Panc1 (cell line): ENCODE measurements at regions not wholly inside any gene's neighbourhood (a gene's known extent, or its start where the extent isn't known, plus 50 kb on each side); places are given as distances from the start of the nearest gene placed in this dataset.

ENCODE experiments used
- ATAC-seq: fragments of 200-7000 bp; cut with Tn5 transposase; 2 replicates; pipeline ENCODE4 v1.9.1; 2020; ENCODE audit warnings: mild to moderate bottlenecking, moderate library complexity
- BruUV-seq: library from RNA; stranded (reverse); fragments of 400-500 nt; replicated peaks from 2 replicates; lab custom pipeline; 2021; lab: Mats Ljungman, UMichigan
- CTCF ChIA-PET: fragments of 300-600 bp; sonication (Branson Sonifier 250); formaldehyde crosslinking; loops from one replicate; lab custom pipeline; 2022; ENCODE audit warnings: antibody characterized with exemption; lab: Charles Lee
- POLR2A ChIA-PET: fragments of 300-600 bp; sonication (Branson Sonifier 250); formaldehyde crosslinking; loops from one replicate; lab custom pipeline; 2022; ENCODE audit warnings: antibody characterized with exemption; lab: Charles Lee
- DNase-seq: peaks from one replicate; pipeline ENCODE4 v3.0.0-alpha.2; 2010; ENCODE audit warnings: low read depth, low spot score
- H3K27ac ChIP-seq: 2 replicates; pipeline ENCODE4 v1.5.1; 2011; ENCODE audit warnings: mild to moderate bottlenecking, low read length, inconsistent platforms
- H3K27me3 ChIP-seq: fragments of 200-500 bp; sonication (Bioruptor generic); 2 replicates; pipeline ENCODE4 v1.6.0; 2014; ENCODE audit warnings: low read length, inconsistent platforms; ENCODE audit not compliant: control insufficient read depth, insufficient read depth
- H3K36me3 ChIP-seq: fragments of 200-500 bp; sonication (Bioruptor generic); 2 replicates; pipeline ENCODE4 v1.5.1; 2014; ENCODE audit warnings: inconsistent platforms, mild to moderate bottlenecking, low read length, moderate library complexity; ENCODE audit not compliant: control insufficient read depth, insufficient read depth
- H3K4me1 ChIP-seq: 2 replicates; pipeline ENCODE4 v1.5.1; 2011; ENCODE audit warnings: inconsistent platforms, mild to moderate bottlenecking, low read length, moderate library complexity; ENCODE audit not compliant: control insufficient read depth, insufficient read depth
- H3K4me3 ChIP-seq, 2 experiments: 2 replicates each; pipeline ENCODE4 v1.5.1; 2011 to 2012; ENCODE audit warnings: low read depth in 2 of 2, low read length in 2 of 2, mild to moderate bottlenecking in 2 of 2, inconsistent platforms in 1 of 2, moderate library complexity in 1 of 2
- H3K9me3 ChIP-seq: fragments of 200-500 bp; sonication (Bioruptor generic); 2 replicates; pipeline ENCODE4 v1.5.1; 2014; ENCODE audit warnings: low read depth, mild to moderate bottlenecking, inconsistent platforms, low read length, moderate library complexity; ENCODE audit not compliant: control insufficient read depth, insufficient read depth
- POLR2AphosphoS5 ChIP-seq: IDR thresholded peaks from 2 replicates; pipeline ENCODE4 v1.6.1; 2012; ENCODE audit warnings: mild to moderate bottlenecking, low read depth, low read length, moderate library complexity
- SIN3A ChIP-seq: IDR thresholded peaks from 2 replicates; pipeline ENCODE4 v1.6.1; 2012; ENCODE audit warnings: low read depth, mild to moderate bottlenecking, low read length, moderate library complexity, borderline replicate concordance; ENCODE audit not compliant: insufficient read depth
- TCF7L2 ChIP-seq: IDR thresholded peaks from 2 replicates; pipeline ENCODE4 v1.6.1; 2011; ENCODE audit warnings: mild to moderate bottlenecking, low read depth, low read length, inconsistent platforms
- in situ Hi-C: cut with HindIII; loops from 2 replicates; pipeline ENCODE4 v1.10.0; 2016; ENCODE audit warnings: low sequenced_read_pairs, low pct_unique_long_range_greater_than_20kb
- intact Hi-C: fragments of 100-400 bp; cut with micrococcal nuclease; formaldehyde crosslinking; loops from one replicate; pipeline ENCODE4 v1.10.0; 2022; ENCODE audit not compliant: unreplicated experiment
- TF ChIP-seq, protein P1 (sequence below), 2 experiments: IDR thresholded peaks; 2 replicates each; pipeline ENCODE4 v1.6.1; 2011 to 2012; ENCODE audit warnings: low read depth in 2 of 2, control low read depth in 1 of 2, low read length in 1 of 2, mild to moderate bottlenecking in 1 of 2, moderate library complexity in 1 of 2; ENCODE audit not compliant: insufficient read depth in 1 of 2
- TF ChIP-seq, protein P2 (sequence below): fragments of 450-650 bp; IDR thresholded peaks from 2 replicates; pipeline ENCODE4 v1.5.1; 2017; ENCODE audit warnings: mild to moderate bottlenecking

DNA sequence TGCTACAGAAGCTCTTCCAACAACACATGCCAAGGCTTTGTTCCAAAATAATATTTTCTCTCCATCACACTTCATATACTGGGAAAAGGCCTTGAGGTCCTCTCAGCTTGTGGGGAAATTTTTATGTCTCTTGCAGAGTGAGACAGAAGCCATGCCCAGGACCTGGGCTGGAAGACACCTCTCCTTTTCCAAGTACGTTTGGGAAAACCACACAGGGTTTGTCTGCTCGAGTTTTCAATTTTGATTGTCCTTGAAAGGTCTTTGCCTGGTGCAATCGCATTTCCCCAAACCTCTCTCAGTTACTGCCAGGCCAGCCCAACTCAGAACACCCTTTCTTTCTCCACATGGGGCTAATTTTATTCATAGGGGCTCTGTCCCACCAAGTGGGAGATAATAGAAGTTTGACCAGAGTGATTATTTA lies 272.2 kb downstream of the OSR1 start:
- no TSS peak for BruUV-seq
- in situ Hi-C loops (no loop called here), intact Hi-C loops (no loop called here)
- H3K9me3 ChIP-seq, result no peaks in the 10 kb centered on the region
- CTCF ChIA-PET, result no interaction called here
- no peak for ATAC-seq
- no peak overlapping the region for H3K4me3 ChIP-seq
- no peaks in the 10 kb centered on the region for H3K4me1 ChIP-seq
- no peak for DNase-seq
- TF ChIP-seq, protein P1, sequence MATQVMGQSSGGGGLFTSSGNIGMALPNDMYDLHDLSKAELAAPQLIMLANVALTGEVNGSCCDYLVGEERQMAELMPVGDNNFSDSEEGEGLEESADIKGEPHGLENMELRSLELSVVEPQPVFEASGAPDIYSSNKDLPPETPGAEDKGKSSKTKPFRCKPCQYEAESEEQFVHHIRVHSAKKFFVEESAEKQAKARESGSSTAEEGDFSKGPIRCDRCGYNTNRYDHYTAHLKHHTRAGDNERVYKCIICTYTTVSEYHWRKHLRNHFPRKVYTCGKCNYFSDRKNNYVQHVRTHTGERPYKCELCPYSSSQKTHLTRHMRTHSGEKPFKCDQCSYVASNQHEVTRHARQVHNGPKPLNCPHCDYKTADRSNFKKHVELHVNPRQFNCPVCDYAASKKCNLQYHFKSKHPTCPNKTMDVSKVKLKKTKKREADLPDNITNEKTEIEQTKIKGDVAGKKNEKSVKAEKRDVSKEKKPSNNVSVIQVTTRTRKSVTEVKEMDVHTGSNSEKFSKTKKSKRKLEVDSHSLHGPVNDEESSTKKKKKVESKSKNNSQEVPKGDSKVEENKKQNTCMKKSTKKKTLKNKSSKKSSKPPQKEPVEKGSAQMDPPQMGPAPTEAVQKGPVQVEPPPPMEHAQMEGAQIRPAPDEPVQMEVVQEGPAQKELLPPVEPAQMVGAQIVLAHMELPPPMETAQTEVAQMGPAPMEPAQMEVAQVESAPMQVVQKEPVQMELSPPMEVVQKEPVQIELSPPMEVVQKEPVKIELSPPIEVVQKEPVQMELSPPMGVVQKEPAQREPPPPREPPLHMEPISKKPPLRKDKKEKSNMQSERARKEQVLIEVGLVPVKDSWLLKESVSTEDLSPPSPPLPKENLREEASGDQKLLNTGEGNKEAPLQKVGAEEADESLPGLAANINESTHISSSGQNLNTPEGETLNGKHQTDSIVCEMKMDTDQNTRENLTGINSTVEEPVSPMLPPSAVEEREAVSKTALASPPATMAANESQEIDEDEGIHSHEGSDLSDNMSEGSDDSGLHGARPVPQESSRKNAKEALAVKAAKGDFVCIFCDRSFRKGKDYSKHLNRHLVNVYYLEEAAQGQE (IDR thresholded peaks at IDR 0.05; ENCODE audit: insufficient read depth in 1 of 2, low read depth in 2 of 2, low read length in 1 of 2), result no peak
- TF ChIP-seq SIN3A, result no peak
- no peak for TF ChIP-seq TCF7L2
- no peak for TF ChIP-seq POLR2AphosphoS5
- TF ChIP-seq, protein P2, sequence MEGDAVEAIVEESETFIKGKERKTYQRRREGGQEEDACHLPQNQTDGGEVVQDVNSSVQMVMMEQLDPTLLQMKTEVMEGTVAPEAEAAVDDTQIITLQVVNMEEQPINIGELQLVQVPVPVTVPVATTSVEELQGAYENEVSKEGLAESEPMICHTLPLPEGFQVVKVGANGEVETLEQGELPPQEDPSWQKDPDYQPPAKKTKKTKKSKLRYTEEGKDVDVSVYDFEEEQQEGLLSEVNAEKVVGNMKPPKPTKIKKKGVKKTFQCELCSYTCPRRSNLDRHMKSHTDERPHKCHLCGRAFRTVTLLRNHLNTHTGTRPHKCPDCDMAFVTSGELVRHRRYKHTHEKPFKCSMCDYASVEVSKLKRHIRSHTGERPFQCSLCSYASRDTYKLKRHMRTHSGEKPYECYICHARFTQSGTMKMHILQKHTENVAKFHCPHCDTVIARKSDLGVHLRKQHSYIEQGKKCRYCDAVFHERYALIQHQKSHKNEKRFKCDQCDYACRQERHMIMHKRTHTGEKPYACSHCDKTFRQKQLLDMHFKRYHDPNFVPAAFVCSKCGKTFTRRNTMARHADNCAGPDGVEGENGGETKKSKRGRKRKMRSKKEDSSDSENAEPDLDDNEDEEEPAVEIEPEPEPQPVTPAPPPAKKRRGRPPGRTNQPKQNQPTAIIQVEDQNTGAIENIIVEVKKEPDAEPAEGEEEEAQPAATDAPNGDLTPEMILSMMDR, result no peak
- H3K27me3 ChIP-seq, result no peaks in the 10 kb centered on the region
- POLR2A ChIA-PET, result no interaction called here
- no peak overlapping the region for H3K27ac ChIP-seq
- no peaks in the 10 kb centered on the region for H3K36me3 ChIP-seq

DNA sequence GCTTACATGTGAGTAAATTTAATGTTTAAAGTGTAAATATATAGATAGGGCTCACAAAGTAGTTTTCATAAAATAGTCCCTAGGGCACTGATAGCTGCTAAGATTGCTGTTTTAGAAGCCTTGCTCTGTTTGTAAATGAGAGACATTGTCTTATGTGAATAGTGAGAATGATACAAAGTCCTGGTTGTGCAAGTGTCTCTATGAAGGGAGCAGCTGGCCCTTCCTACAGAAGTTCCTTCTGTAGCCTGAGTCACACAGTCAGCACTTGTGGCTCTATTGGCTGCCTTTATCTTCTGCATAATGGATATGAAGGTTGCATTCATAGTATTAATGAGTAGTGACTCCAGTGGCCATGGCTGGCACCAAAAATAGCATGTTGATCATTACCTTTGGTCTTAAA lies 279.7 kb downstream of the OSR1 start:
- Histone ChIP-seq H3K4me3 (no peak overlapping the region), H3K36me3 (no peaks in the 10 kb centered on the region), H3K27ac (no peak overlapping the region), H3K27me3 (no peaks in the 10 kb centered on the region), H3K9me3 (no peaks in the 10 kb centered on the region), H3K4me1 (no peaks in the 10 kb centered on the region)
- ChIA-PET CTCF (no interaction called here), POLR2A (no interaction called here)
- BruUV-seq, result no TSS peak
- in situ Hi-C loops, result no loop called here
- TF ChIP-seq SIN3A (no peak), POLR2AphosphoS5 (no peak), TCF7L2 (no peak)
- TF ChIP-seq, protein P2, result no peak
- TF ChIP-seq, protein P1 (IDR thresholded peaks at IDR 0.05; ENCODE audit: insufficient read depth in 1 of 2, low read depth in 2 of 2, low read length in 1 of 2), result no peak
- ATAC-seq (no peak), DNase-seq (no peak)
- intact Hi-C loops, result no loop called here
